ENCODE measurements at regions not wholly inside any gene's neighbourhood (a gene's known extent, or its start where the extent isn't known, plus 50 kb on each side); places are given as distances from the start of the nearest gene placed in this dataset.

- Histone ChIP-seq H3K4me1 (no peaks in the 10 kb centered on the region), H3K27ac (no peak overlapping the region), H3K4me2 (no peak overlapping the region), H3K4me3 (no peak overlapping the region), H3K9me3 (no peaks in the 10 kb centered on the region)
- WGBS (ENCODE audit: missing lambda C conversion rate) = 30% methylated on average over 4 of the region's 4 CpGs
- DNase-seq (ENCODE audit: low read depth in 1 of 2, low spot score in 1 of 2) (no peak), ATAC-seq (no peak), FAIRE-seq (no peak)
- ChIA-PET POLR2A (no interaction called here), CTCF (interaction anchor here (0.7 kb wide), 1 partner anchor 205 kb away, joined by 3 read pairs; no protein-coding TSS in a partner anchor)
- no peak for TF ChIP-seq BHLHE40 (IDR thresholded peaks at IDR 0.05; ENCODE audit: low read depth, low read length)
Observed at GRCh38 chr6:147711476-147711875, 203.0 kb downstream of the SAMD5 start.

GRCh38 chr6:147712841-147713240 is 204.4 kb downstream of the SAMD5 start:
- H3K4me1 ChIP-seq = no peaks in the 10 kb centered on the region
- H3K27ac ChIP-seq = no peak overlapping the region
- H3K9me3 ChIP-seq = no peaks in the 10 kb centered on the region
- ChIA-PET CTCF (no interaction called here), POLR2A (no interaction called here)
- ATAC-seq (no peak), DNase-seq (ENCODE audit: low read depth in 1 of 2, low spot score in 1 of 2) (no peak), FAIRE-seq (no peak)
- no peak overlapping the region for H3K4me2 ChIP-seq
- 19% methylated on average over 2 of the region's 2 CpGs for WGBS (ENCODE audit: missing lambda C conversion rate)
- no peak overlapping the region for H3K4me3 ChIP-seq
- TF ChIP-seq, protein P1, sequence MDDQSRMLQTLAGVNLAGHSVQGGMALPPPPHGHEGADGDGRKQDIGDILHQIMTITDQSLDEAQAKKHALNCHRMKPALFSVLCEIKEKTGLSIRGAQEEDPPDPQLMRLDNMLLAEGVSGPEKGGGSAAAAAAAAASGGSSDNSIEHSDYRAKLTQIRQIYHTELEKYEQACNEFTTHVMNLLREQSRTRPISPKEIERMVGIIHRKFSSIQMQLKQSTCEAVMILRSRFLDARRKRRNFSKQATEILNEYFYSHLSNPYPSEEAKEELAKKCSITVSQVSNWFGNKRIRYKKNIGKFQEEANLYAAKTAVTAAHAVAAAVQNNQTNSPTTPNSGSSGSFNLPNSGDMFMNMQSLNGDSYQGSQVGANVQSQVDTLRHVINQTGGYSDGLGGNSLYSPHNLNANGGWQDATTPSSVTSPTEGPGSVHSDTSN (IDR thresholded peaks at IDR 0.05) = no peak
- TF ChIP-seq HEYL (CRISPR knock-in tag; IDR thresholded peaks at IDR 0.05) = no peak
- no peak for TF ChIP-seq PHF8 (IDR thresholded peaks at IDR 0.05; ENCODE audit: borderline replicate concordance, low read depth)
- no peak for TF ChIP-seq RAD21 (conservative IDR thresholded peaks at IDR 0.05 in 1 of 2, IDR thresholded peaks at IDR 0.05 in 1 of 2)
- TF ChIP-seq, protein P2, sequence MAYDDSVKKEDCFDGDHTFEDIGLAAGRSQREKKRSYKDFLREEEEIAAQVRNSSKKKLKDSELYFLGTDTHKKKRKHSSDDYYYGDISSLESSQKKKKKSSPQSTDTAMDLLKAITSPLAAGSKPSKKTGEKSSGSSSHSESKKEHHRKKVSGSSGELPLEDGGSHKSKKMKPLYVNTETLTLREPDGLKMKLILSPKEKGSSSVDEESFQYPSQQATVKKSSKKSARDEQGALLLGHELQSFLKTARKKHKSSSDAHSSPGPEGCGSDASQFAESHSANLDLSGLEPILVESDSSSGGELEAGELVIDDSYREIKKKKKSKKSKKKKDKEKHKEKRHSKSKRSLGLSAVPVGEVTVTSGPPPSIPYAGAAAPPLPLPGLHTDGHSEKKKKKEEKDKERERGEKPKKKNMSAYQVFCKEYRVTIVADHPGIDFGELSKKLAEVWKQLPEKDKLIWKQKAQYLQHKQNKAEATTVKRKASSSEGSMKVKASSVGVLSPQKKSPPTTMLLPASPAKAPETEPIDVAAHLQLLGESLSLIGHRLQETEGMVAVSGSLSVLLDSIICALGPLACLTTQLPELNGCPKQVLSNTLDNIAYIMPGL (CRISPR knock-in tag; IDR thresholded peaks at IDR 0.05; ENCODE audit: borderline replicate concordance) = no peak
- TF ChIP-seq CBX8 (IDR thresholded peaks at IDR 0.05) = no peak
- TF ChIP-seq, protein P3, sequence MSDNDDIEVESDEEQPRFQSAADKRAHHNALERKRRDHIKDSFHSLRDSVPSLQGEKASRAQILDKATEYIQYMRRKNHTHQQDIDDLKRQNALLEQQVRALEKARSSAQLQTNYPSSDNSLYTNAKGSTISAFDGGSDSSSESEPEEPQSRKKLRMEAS (IDR thresholded peaks at IDR 0.05) = no peak
- TF ChIP-seq MAZ (IDR thresholded peaks at IDR 0.05; ENCODE audit: borderline replicate concordance, low read depth, low read length) = no peak
- no peak for TF ChIP-seq NR3C1 (IDR thresholded peaks at IDR 0.05)
- no peak for TF ChIP-seq RCOR1 (IDR thresholded peaks at IDR 0.05; ENCODE audit: low read depth, low read length)
- TF ChIP-seq TP53 (CRISPR knock-in tag; IDR thresholded peaks at IDR 0.05) = no peak
- TF ChIP-seq EP300 (IDR thresholded peaks at IDR 0.05) = no peak
- no peak for TF ChIP-seq HOXB13 (CRISPR knock-in tag; IDR thresholded peaks at IDR 0.05; ENCODE audit: low read depth)
- no peak for TF ChIP-seq HDAC2 (IDR thresholded peaks at IDR 0.05)
- TF ChIP-seq, protein P4, sequence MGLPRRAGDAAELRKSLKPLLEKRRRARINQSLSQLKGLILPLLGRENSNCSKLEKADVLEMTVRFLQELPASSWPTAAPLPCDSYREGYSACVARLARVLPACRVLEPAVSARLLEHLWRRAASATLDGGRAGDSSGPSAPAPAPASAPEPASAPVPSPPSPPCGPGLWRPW (IDR thresholded peaks at IDR 0.05) = no peak
- TF ChIP-seq FOSL2 (IDR thresholded peaks at IDR 0.05) = no peak
- TF ChIP-seq FOSL2 (CRISPR knock-in tag; IDR thresholded peaks at IDR 0.05) = no peak

DNA sequence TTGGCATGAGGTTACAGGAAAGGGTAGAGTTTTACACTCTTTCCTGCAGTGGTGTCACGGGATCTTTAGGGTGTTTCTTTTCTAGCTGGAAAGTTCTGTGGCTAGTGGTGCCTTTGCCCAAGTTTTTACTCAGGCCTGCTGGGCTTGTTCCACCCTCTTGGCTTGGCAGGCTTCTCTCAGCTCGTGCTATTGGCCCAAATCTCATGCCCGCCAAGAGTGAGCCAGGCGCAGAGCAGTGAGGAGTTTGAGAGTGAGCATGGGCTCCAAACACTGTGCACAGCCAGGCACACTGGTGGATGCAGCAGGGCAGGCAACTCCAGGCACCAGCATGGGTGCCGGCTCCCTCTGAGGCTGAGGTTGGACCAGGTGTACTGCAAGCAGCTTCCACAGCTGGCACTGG is 206.5 kb downstream of the SAMD5 start:
- no peak overlapping the region for H3K4me2 ChIP-seq
- WGBS (ENCODE audit: missing lambda C conversion rate) = 54% methylated on average over 4 of the region's 5 CpGs
- POLR2A ChIA-PET = no interaction called here
- CTCF ChIA-PET = no interaction called here
- FAIRE-seq (no peak), ATAC-seq (no peak), DNase-seq (ENCODE audit: low read depth in 1 of 2, low spot score in 1 of 2) (no peak)
- H3K27ac ChIP-seq = no peak overlapping the region
- TF ChIP-seq JUN (IDR thresholded peaks at IDR 0.05) (no peak), FOSL2 (IDR thresholded peaks at IDR 0.05) (no peak), FOSL2 (CRISPR knock-in tag; IDR thresholded peaks at IDR 0.05) (no peak), HOXB13 (CRISPR knock-in tag; IDR thresholded peaks at IDR 0.05; ENCODE audit: low read depth) (no peak), CHD2 (IDR thresholded peaks at IDR 0.05; ENCODE audit: low read length, partially characterized antibody) (no peak), ZNF302 (CRISPR knock-in tag; IDR thresholded peaks at IDR 0.05) (no peak), ATOH8 (CRISPR knock-in tag; IDR thresholded peaks at IDR 0.05; ENCODE audit: low read depth) (no peak), ZFP36 (IDR thresholded peaks at IDR 0.05; ENCODE audit: borderline replicate concordance, partially characterized antibody) (no peak)
- TF ChIP-seq, protein P1 (IDR thresholded peaks at IDR 0.05) = no peak
- H3K4me1 ChIP-seq = no peaks in the 10 kb centered on the region
- H3K4me3 ChIP-seq = no peak overlapping the region
- no peaks in the 10 kb centered on the region for H3K9me3 ChIP-seq
